ENCODE measurements at regions not wholly inside any gene's neighbourhood (a gene's known extent, or its start where the extent isn't known, plus 50 kb on each side); places are given as distances from the start of the nearest gene placed in this dataset.

DNA sequence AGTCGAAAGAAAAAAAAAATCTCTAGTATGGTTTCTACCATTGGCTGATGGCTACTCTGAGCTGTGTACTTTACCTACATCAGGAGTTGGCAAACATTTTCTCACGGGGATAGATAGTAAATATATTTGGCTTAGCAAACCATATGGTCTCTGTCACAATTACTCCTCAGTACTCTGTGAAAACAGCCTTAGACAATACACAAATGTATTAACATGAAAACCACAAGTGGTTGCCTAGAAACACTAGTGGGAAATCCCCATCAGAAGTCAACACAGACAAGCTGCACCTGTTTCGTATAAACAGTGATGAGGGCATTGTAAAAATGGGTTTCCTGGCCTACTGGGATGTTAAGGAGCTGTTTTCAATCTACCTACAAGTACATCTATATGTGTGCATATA lies 84.6 kb upstream of the NAV3 start:
- DNase-seq, result no peak
- ATAC-seq (ENCODE audit: insufficient read depth, low read depth), result peak; percentile 55; the same call in 2 of the 3 replicates
- H3K27ac ChIP-seq (ENCODE audit: low read length), result no peak overlapping the region
- H3K4me1 ChIP-seq (ENCODE audit: insufficient read depth, low read length), result no peaks in the 10 kb centered on the region
- H3K79me2 ChIP-seq (ENCODE audit: insufficient read depth, low read length), result no peaks in the 10 kb centered on the region
- no peak overlapping the region for H2AFZ ChIP-seq (ENCODE audit: low read depth, low read length)
- H3K9ac ChIP-seq (ENCODE audit: low read depth, low read length), result no peak overlapping the region
- no peak overlapping the region for H3K4me3 ChIP-seq (ENCODE audit: low read depth in 1 of 2, low read length in 2 of 2)
- no peak for TF ChIP-seq EZH2 (IDR thresholded peaks at IDR 0.05; ENCODE audit: borderline replicate concordance, low read depth, low read length, severe bottlenecking)
- TF ChIP-seq, protein P1, sequence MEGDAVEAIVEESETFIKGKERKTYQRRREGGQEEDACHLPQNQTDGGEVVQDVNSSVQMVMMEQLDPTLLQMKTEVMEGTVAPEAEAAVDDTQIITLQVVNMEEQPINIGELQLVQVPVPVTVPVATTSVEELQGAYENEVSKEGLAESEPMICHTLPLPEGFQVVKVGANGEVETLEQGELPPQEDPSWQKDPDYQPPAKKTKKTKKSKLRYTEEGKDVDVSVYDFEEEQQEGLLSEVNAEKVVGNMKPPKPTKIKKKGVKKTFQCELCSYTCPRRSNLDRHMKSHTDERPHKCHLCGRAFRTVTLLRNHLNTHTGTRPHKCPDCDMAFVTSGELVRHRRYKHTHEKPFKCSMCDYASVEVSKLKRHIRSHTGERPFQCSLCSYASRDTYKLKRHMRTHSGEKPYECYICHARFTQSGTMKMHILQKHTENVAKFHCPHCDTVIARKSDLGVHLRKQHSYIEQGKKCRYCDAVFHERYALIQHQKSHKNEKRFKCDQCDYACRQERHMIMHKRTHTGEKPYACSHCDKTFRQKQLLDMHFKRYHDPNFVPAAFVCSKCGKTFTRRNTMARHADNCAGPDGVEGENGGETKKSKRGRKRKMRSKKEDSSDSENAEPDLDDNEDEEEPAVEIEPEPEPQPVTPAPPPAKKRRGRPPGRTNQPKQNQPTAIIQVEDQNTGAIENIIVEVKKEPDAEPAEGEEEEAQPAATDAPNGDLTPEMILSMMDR (IDR thresholded peaks at IDR 0.05; ENCODE audit: borderline replicate concordance, extremely low read depth, low read length, poor library complexity, severe bottlenecking), result no peak
- no peaks in the 10 kb centered on the region for H4K20me1 ChIP-seq (ENCODE audit: insufficient read depth, low read length)
- H3K4me2 ChIP-seq (ENCODE audit: insufficient read depth, low read length), result no peak overlapping the region
- no peaks in the 10 kb centered on the region for H3K27me3 ChIP-seq (ENCODE audit: insufficient read depth, low read length, poor library complexity)
- no peaks in the 10 kb centered on the region for H3K36me3 ChIP-seq (ENCODE audit: insufficient read depth, low read length)
- no peaks in the 10 kb centered on the region for H3K9me3 ChIP-seq (ENCODE audit: insufficient read depth, low read length, severe bottlenecking)

DNA sequence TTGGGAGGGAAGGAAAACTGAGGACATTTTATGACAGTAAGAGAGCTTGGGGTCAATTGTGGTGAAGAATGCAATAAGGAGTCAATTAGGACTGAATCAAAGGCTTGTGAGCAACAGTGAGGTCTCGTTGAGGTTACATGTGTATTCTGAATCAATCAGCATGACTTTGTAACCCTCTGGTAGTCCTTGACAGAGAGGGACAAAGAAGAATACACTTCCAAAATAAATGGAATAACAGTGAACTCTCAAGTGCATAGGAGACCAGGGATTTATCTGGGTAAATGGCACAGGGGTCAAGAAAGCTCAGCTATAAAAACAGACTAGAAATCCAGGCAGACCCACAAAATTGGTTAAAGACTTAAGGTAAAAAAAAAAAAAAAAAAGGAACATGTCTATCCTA lies 85.1 kb upstream of the NAV3 start:
- Histone ChIP-seq H3K9me3 (ENCODE audit: insufficient read depth, low read length, severe bottlenecking) (no peaks in the 10 kb centered on the region), H3K4me2 (ENCODE audit: insufficient read depth, low read length) (no peak overlapping the region), H3K36me3 (ENCODE audit: insufficient read depth, low read length) (no peaks in the 10 kb centered on the region), H3K4me1 (ENCODE audit: insufficient read depth, low read length) (no peaks in the 10 kb centered on the region), H3K79me2 (ENCODE audit: insufficient read depth, low read length) (no peaks in the 10 kb centered on the region), H3K27ac (ENCODE audit: low read length) (no peak overlapping the region), H4K20me1 (ENCODE audit: insufficient read depth, low read length) (no peaks in the 10 kb centered on the region), H3K27me3 (ENCODE audit: insufficient read depth, low read length, poor library complexity) (no peaks in the 10 kb centered on the region), H2AFZ (ENCODE audit: low read depth, low read length) (no peak overlapping the region), H3K4me3 (ENCODE audit: low read depth in 1 of 2, low read length in 2 of 2) (no peak overlapping the region), H3K9ac (ENCODE audit: low read depth, low read length) (no peak overlapping the region)
- ATAC-seq (ENCODE audit: insufficient read depth, low read depth) (no peak), DNase-seq (no peak)
- no peak for TF ChIP-seq EZH2 (IDR thresholded peaks at IDR 0.05; ENCODE audit: borderline replicate concordance, low read depth, low read length, severe bottlenecking)
- TF ChIP-seq, protein P1 (IDR thresholded peaks at IDR 0.05; ENCODE audit: borderline replicate concordance, extremely low read depth, low read length, poor library complexity, severe bottlenecking), result no peak

DNA sequence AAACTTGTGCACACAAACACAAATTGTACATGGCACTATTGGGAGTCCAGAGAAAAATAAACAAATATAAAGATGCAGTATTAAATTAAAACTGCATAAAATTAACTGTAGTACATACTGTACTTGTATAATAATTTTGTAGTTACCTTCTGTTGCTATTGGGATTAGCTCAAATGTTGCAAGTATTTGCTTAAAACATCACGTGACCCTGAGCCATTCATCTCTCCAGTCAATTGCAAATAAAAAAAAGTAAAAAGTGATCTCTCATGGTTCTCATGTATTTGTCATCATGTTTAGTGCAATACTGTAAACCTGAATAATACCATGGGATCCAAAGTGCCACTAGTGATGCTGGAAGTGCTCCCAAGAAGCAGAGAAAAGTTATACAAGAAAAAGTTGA lies 88.1 kb upstream of the NAV3 start:
- DNase-seq, result no peak
- ATAC-seq (ENCODE audit: insufficient read depth, low read depth), result no peak
- Histone ChIP-seq H4K20me1 (ENCODE audit: insufficient read depth, low read length) (no peaks in the 10 kb centered on the region), H3K9ac (ENCODE audit: low read depth, low read length) (no peak overlapping the region), H3K4me1 (ENCODE audit: insufficient read depth, low read length) (no peaks in the 10 kb centered on the region), H3K79me2 (ENCODE audit: insufficient read depth, low read length) (no peaks in the 10 kb centered on the region), H3K4me2 (ENCODE audit: insufficient read depth, low read length) (no peak overlapping the region), H3K4me3 (ENCODE audit: low read depth in 1 of 2, low read length in 2 of 2) (no peak overlapping the region), H2AFZ (ENCODE audit: low read depth, low read length) (no peak overlapping the region), H3K27me3 (ENCODE audit: insufficient read depth, low read length, poor library complexity) (no peaks in the 10 kb centered on the region), H3K36me3 (ENCODE audit: insufficient read depth, low read length) (no peaks in the 10 kb centered on the region), H3K27ac (ENCODE audit: low read length) (no peak overlapping the region), H3K9me3 (ENCODE audit: insufficient read depth, low read length, severe bottlenecking) (no peaks in the 10 kb centered on the region)
- TF ChIP-seq, protein P1 (IDR thresholded peaks at IDR 0.05; ENCODE audit: borderline replicate concordance, extremely low read depth, low read length, poor library complexity, severe bottlenecking), result no peak
- TF ChIP-seq EZH2 (IDR thresholded peaks at IDR 0.05; ENCODE audit: borderline replicate concordance, low read depth, low read length, severe bottlenecking), result no peak

DNA sequence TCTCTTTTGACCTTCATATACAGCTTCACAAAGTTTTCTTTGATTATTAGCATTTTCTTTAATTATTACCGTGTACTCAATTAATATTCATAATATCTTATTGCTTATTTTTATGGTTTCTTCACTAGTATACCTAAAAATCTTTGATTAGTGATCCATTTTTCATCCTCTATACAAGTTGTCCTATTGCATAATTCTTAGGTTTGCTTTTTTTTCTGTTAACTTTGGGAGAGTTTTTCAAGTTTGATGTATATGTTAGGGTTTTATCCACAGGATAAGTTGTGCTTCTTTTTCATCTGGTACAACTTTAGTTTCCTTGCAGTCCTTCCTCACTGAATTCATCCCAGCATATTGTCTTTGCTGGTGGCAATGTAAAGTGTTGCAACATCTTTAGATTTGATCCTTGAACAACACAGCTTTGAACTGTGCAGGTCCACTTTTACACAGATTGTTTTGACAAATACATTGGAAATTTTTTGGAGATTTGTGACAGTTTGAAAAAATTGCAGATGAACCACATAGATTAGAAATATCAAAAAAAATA lies 88.6 kb upstream of the NAV3 start:
- H3K4me2 ChIP-seq (ENCODE audit: insufficient read depth, low read length), result no peak overlapping the region
- no peaks in the 10 kb centered on the region for H4K20me1 ChIP-seq (ENCODE audit: insufficient read depth, low read length)
- DNase-seq (no peak), ATAC-seq (ENCODE audit: insufficient read depth, low read depth) (no peak)
- H3K79me2 ChIP-seq (ENCODE audit: insufficient read depth, low read length), result no peaks in the 10 kb centered on the region
- no peaks in the 10 kb centered on the region for H3K4me1 ChIP-seq (ENCODE audit: insufficient read depth, low read length)
- no peak overlapping the region for H3K4me3 ChIP-seq (ENCODE audit: low read depth in 1 of 2, low read length in 2 of 2)
- no peaks in the 10 kb centered on the region for H3K27me3 ChIP-seq (ENCODE audit: insufficient read depth, low read length, poor library complexity)
- H3K36me3 ChIP-seq (ENCODE audit: insufficient read depth, low read length), result no peaks in the 10 kb centered on the region
- no peak overlapping the region for H3K27ac ChIP-seq (ENCODE audit: low read length)
- no peaks in the 10 kb centered on the region for H3K9me3 ChIP-seq (ENCODE audit: insufficient read depth, low read length, severe bottlenecking)
- no peak overlapping the region for H2AFZ ChIP-seq (ENCODE audit: low read depth, low read length)
- TF ChIP-seq, protein P1 (IDR thresholded peaks at IDR 0.05; ENCODE audit: borderline replicate concordance, extremely low read depth, low read length, poor library complexity, severe bottlenecking), result no peak
- TF ChIP-seq EZH2 (IDR thresholded peaks at IDR 0.05; ENCODE audit: borderline replicate concordance, low read depth, low read length, severe bottlenecking), result no peak
- H3K9ac ChIP-seq (ENCODE audit: low read depth, low read length), result no peak overlapping the region
